MG63 (cell line): ENCODE measurements at regions not wholly inside any gene's neighbourhood (a gene's known extent, or its start where the extent isn't known, plus 50 kb on each side); places are given as distances from the start of the nearest gene placed in this dataset.
"Not testable (repeated sequence)": the region's sequence is repeated elsewhere in the genome, so short reads cannot be mapped to it uniquely, and the experiment has no call there.

Experiments
- DNase-seq: peaks from one replicate; pipeline ENCODE4 v3.0.0-alpha.2; 2020
- H3K27me3 ChIP-seq: fragments of 250-450 bp; sonication (Bioruptor Pico); 2 replicates; pipeline ENCODE4 v1.5.1; 2020; ENCODE audit warnings: mild to moderate bottlenecking, moderate library complexity
- H3K36me3 ChIP-seq: fragments of 250-450 bp; sonication (Bioruptor Pico); 2 replicates; pipeline ENCODE4 v1.5.1; 2020; ENCODE audit warnings: mild to moderate bottlenecking, moderate library complexity
- H3K4me3 ChIP-seq: fragments of 250-450 bp; sonication (Bioruptor Pico); 2 replicates; pipeline ENCODE4 v1.5.1; 2020; ENCODE audit warnings: mild to moderate bottlenecking, moderate library complexity
- H3K9me3 ChIP-seq: fragments of 250-450 bp; sonication (Bioruptor Pico); 2 replicates; pipeline ENCODE4 v1.5.1; 2020; ENCODE audit warnings: mild to moderate bottlenecking, moderate library complexity

- H3K36me3 ChIP-seq, result no peaks in the 10 kb centered on the region
- H3K27me3 ChIP-seq, result peaks cover 2% of the 10 kb centered on the region; the same call in 1 of the 2 replicates
- no peak for DNase-seq
- H3K4me3 ChIP-seq, result no peak overlapping the region
- peaks cover 3% of the 10 kb centered on the region; the same call in 1 of the 2 replicates for H3K9me3 ChIP-seq
These were observed 86.6 kb upstream of the TOX2 start for GRCh38 chr20:43827940-43828562.

GRCh38 chr20:43826943-43827342 is 87.7 kb upstream of the TOX2 start:
- DNase-seq, H3K27me3 ChIP-seq, H3K9me3 ChIP-seq, H3K36me3 ChIP-seq, H3K4me3 ChIP-seq: not testable (repeated sequence)

GRCh38 chr20:43825581-43825980 is 89.1 kb upstream of the TOX2 start:
- Histone ChIP-seq H3K36me3 (no peaks in the 10 kb centered on the region), H3K9me3 (peaks cover under 1% of the 10 kb centered on the region; the same call in 1 of the 2 replicates), H3K4me3 (no peak overlapping the region), H3K27me3 (peaks cover 2% of the 10 kb centered on the region; the same call in 1 of the 2 replicates)
- DNase-seq, result no peak

- H3K36me3 ChIP-seq, result no peaks in the 10 kb centered on the region
- no peaks in the 10 kb centered on the region; the same call in 1 of the 2 replicates for H3K9me3 ChIP-seq
- no peak for DNase-seq
- H3K27me3 ChIP-seq, result peaks cover 2% of the 10 kb centered on the region; the same call in 1 of the 2 replicates
- no peak overlapping the region for H3K4me3 ChIP-seq
These were observed 89.6 kb upstream of the TOX2 start for GRCh38 chr20:43825051-43825402.

- H3K36me3 ChIP-seq, result no peaks in the 10 kb centered on the region
- no peak for DNase-seq
- H3K4me3 ChIP-seq, result no peak overlapping the region
- no peaks in the 10 kb centered on the region; the same call in 1 of the 2 replicates for H3K9me3 ChIP-seq
- H3K27me3 ChIP-seq, result peaks cover 2% of the 10 kb centered on the region; the same call in 1 of the 2 replicates
These were observed 90.2 kb upstream of the TOX2 start for GRCh38 chr20:43824309-43825050.

- peaks cover 2% of the 10 kb centered on the region; the same call in 1 of the 2 replicates for H3K27me3 ChIP-seq
- no peak overlapping the region for H3K4me3 ChIP-seq
- H3K9me3 ChIP-seq, result no peaks in the 10 kb centered on the region; the same call in 1 of the 2 replicates
- no peak for DNase-seq
- no peaks in the 10 kb centered on the region for H3K36me3 ChIP-seq
These were observed 92.9 kb upstream of the TOX2 start for GRCh38 chr20:43821795-43822194.

GRCh38 chr20:43820731-43821330 is 93.8 kb upstream of the TOX2 start:
- Histone ChIP-seq H3K36me3 (no peaks in the 10 kb centered on the region), H3K4me3 (no peak overlapping the region), H3K9me3 (no peaks in the 10 kb centered on the region; the same call in 1 of the 2 replicates), H3K27me3 (peaks cover 1% of the 10 kb centered on the region; the same call in 1 of the 2 replicates)
- no peak for DNase-seq

GRCh38 chr20:43812216-43812615 is 85.4 kb upstream of the GTSF1L start:
- no peak overlapping the region for H3K4me3 ChIP-seq
- no peak for DNase-seq

GRCh38 chr20:43809206-43809819 is 82.5 kb upstream of the GTSF1L start:
- Histone ChIP-seq H3K4me3 (no peak overlapping the region), H3K27me3 (no peaks in the 10 kb centered on the region), H3K9me3 (peaks cover 46% of the 10 kb centered on the region), H3K36me3 (no peaks in the 10 kb centered on the region)
- DNase-seq, result no peak

More at GRCh38 chr20:43812216-43812615, 85.4 kb upstream of the GTSF1L start:
- no peaks in the 10 kb centered on the region for H3K36me3 ChIP-seq
- H3K27me3 ChIP-seq, result no peaks in the 10 kb centered on the region
- peaks cover 32% of the 10 kb centered on the region for H3K9me3 ChIP-seq

- Histone ChIP-seq H3K4me3 (no peak overlapping the region), H3K27me3 (no peaks in the 10 kb centered on the region), H3K9me3 (peaks cover 34% of the 10 kb centered on the region), H3K36me3 (no peaks in the 10 kb centered on the region)
- DNase-seq, result no peak
These were observed 78.0 kb upstream of the GTSF1L start for GRCh38 chr20:43804781-43805180.

GRCh38 chr20:43803276-43803675 is 76.5 kb upstream of the GTSF1L start:
- DNase-seq, result no peak
- no peak overlapping the region for H3K4me3 ChIP-seq
- H3K27me3 ChIP-seq, result no peaks in the 10 kb centered on the region
- H3K36me3 ChIP-seq, result no peaks in the 10 kb centered on the region
- peaks cover 23% of the 10 kb centered on the region for H3K9me3 ChIP-seq

GRCh38 chr20:43800186-43800585 is 73.4 kb upstream of the GTSF1L start:
- H3K9me3 ChIP-seq, result peaks cover 14% of the 10 kb centered on the region
- H3K27me3 ChIP-seq, result no peaks in the 10 kb centered on the region
- DNase-seq, result no peak
- no peak overlapping the region for H3K4me3 ChIP-seq
- H3K36me3 ChIP-seq, result no peaks in the 10 kb centered on the region

- H3K27me3 ChIP-seq, result no peaks in the 10 kb centered on the region
- peaks cover 9% of the 10 kb centered on the region for H3K9me3 ChIP-seq
- H3K36me3 ChIP-seq, result no peaks in the 10 kb centered on the region
- H3K4me3 ChIP-seq, result no peak overlapping the region
- DNase-seq, result no peak
These were observed 72.9 kb upstream of the GTSF1L start for GRCh38 chr20:43799741-43800140.

- H3K4me3 ChIP-seq, result no peak overlapping the region
- H3K36me3 ChIP-seq, result no peaks in the 10 kb centered on the region
- no peaks in the 10 kb centered on the region for H3K27me3 ChIP-seq
- peaks cover 4% of the 10 kb centered on the region for H3K9me3 ChIP-seq
- peak; percentile 15 for DNase-seq
These were observed 72.4 kb upstream of the GTSF1L start for GRCh38 chr20:43799150-43799711.

GRCh38 chr20:43798291-43799149 is 71.7 kb upstream of the GTSF1L start:
- H3K27me3 ChIP-seq, result no peaks in the 10 kb centered on the region
- H3K4me3 ChIP-seq, result no peak overlapping the region
- H3K9me3 ChIP-seq, result peaks cover 2% of the 10 kb centered on the region; the same call in 1 of the 2 replicates
- DNase-seq, result no peak
- no peaks in the 10 kb centered on the region for H3K36me3 ChIP-seq

- Histone ChIP-seq H3K9me3 (peaks cover 13% of the 10 kb centered on the region), H3K27me3 (no peaks in the 10 kb centered on the region), H3K36me3 (no peaks in the 10 kb centered on the region), H3K4me3 (no peak overlapping the region)
- DNase-seq, result no peak
These were observed 67.5 kb upstream of the GTSF1L start for GRCh38 chr20:43794326-43794725.
